DND-41 (cell line): ENCODE measurements at regions not wholly inside any gene's neighbourhood (a gene's known extent, or its start where the extent isn't known, plus 50 kb on each side); places are given as distances from the start of the nearest gene placed in this dataset.

Experiments used
- ATAC-seq: fragments of 200-7000 bp; cut with Tn5 transposase; 3 replicates; pipeline ENCODE4 v1.9.1; 2021; ENCODE audit warnings: low read depth; ENCODE audit not compliant: insufficient read depth
- DNase-seq: peaks from one replicate; pipeline ENCODE4 v3.0.0-alpha.2; 2020
- H2AFZ ChIP-seq: 2 replicates; pipeline ENCODE4 v1.6.0; 2012; ENCODE audit warnings: low read depth, low read length
- H3K27ac ChIP-seq: 2 replicates; pipeline ENCODE4 v1.5.1; 2012; ENCODE audit warnings: low read length, inconsistent platforms
- H3K27me3 ChIP-seq: fragments of 200-600 bp; sonication (generic); 2 replicates; pipeline ENCODE4 v1.6.0; 2012; ENCODE audit warnings: low read length, mild to moderate bottlenecking, inconsistent platforms; ENCODE audit not compliant: insufficient read depth, poor library complexity
- H3K36me3 ChIP-seq: 2 replicates; pipeline ENCODE4 v1.5.1; 2012; ENCODE audit warnings: low read length, inconsistent platforms; ENCODE audit not compliant: insufficient read depth
- H3K4me1 ChIP-seq: 2 replicates; pipeline ENCODE4 v1.5.1; 2012; ENCODE audit warnings: mild to moderate bottlenecking, low read length; ENCODE audit not compliant: insufficient read depth
- H3K4me2 ChIP-seq: 2 replicates; pipeline ENCODE4 v1.6.0; 2012; ENCODE audit warnings: mild to moderate bottlenecking, moderate library complexity, low read length, inconsistent platforms; ENCODE audit not compliant: insufficient read depth
- H3K4me3 ChIP-seq, 2 experiments: fragments of 200-600 bp in 1 of 2; shearing (Covaris generic) in 1 of 2; 2 replicates each; pipeline ENCODE4 v1.5.1; 2012 to 2016; ENCODE audit warnings: inconsistent platforms in 2 of 2, low read length in 2 of 2, mild to moderate bottlenecking in 2 of 2, low read depth in 1 of 2, moderate library complexity in 1 of 2
- H3K79me2 ChIP-seq: 2 replicates; pipeline ENCODE4 v1.6.0; 2012; ENCODE audit warnings: low read length, inconsistent platforms; ENCODE audit not compliant: insufficient read depth
- H3K9ac ChIP-seq: 2 replicates; pipeline ENCODE4 v1.6.0; 2012; ENCODE audit warnings: low read depth, mild to moderate bottlenecking, inconsistent platforms, low read length, moderate library complexity
- H3K9me3 ChIP-seq: 2 replicates; pipeline ENCODE4 v1.5.1; 2012; ENCODE audit warnings: low read length, moderate library complexity, mild to moderate bottlenecking, inconsistent platforms; ENCODE audit not compliant: insufficient read depth, severe bottlenecking
- H4K20me1 ChIP-seq: 2 replicates; pipeline ENCODE4 v1.6.0; 2012; ENCODE audit warnings: low read length; ENCODE audit not compliant: insufficient read depth
- EZH2 ChIP-seq: IDR thresholded peaks from 3 replicates; pipeline ENCODE4 v1.6.1; 2012; ENCODE audit warnings: borderline replicate concordance, low read depth, mild to moderate bottlenecking, moderate library complexity, low read length, inconsistent platforms; ENCODE audit not compliant: severe bottlenecking
- TF ChIP-seq, protein P1 (sequence below): IDR thresholded peaks from 2 replicates; pipeline ENCODE4 v1.5.1; 2012; ENCODE audit warnings: borderline replicate concordance, low read length, moderate library complexity, mild to moderate bottlenecking; ENCODE audit not compliant: poor library complexity, severe bottlenecking; ENCODE audit errors: extremely low read depth

GRCh38 chr4:157655096-157655809 lies 434.7 kb downstream of the GRIA2 start:
- Histone ChIP-seq H3K4me1 (no peaks in the 10 kb centered on the region), H3K36me3 (no peaks in the 10 kb centered on the region), H3K9me3 (no peaks in the 10 kb centered on the region), H2AFZ (no peak overlapping the region), H3K27me3 (no peaks in the 10 kb centered on the region), H3K79me2 (no peaks in the 10 kb centered on the region), H3K4me3 (no peak overlapping the region), H3K27ac (no peak overlapping the region), H3K9ac (no peak overlapping the region), H3K4me2 (no peak overlapping the region), H4K20me1 (no peaks in the 10 kb centered on the region)
- ATAC-seq = no peak
- no peak for TF ChIP-seq EZH2
- TF ChIP-seq, protein P1, sequence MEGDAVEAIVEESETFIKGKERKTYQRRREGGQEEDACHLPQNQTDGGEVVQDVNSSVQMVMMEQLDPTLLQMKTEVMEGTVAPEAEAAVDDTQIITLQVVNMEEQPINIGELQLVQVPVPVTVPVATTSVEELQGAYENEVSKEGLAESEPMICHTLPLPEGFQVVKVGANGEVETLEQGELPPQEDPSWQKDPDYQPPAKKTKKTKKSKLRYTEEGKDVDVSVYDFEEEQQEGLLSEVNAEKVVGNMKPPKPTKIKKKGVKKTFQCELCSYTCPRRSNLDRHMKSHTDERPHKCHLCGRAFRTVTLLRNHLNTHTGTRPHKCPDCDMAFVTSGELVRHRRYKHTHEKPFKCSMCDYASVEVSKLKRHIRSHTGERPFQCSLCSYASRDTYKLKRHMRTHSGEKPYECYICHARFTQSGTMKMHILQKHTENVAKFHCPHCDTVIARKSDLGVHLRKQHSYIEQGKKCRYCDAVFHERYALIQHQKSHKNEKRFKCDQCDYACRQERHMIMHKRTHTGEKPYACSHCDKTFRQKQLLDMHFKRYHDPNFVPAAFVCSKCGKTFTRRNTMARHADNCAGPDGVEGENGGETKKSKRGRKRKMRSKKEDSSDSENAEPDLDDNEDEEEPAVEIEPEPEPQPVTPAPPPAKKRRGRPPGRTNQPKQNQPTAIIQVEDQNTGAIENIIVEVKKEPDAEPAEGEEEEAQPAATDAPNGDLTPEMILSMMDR = no peak
- no peak for DNase-seq

DNA sequence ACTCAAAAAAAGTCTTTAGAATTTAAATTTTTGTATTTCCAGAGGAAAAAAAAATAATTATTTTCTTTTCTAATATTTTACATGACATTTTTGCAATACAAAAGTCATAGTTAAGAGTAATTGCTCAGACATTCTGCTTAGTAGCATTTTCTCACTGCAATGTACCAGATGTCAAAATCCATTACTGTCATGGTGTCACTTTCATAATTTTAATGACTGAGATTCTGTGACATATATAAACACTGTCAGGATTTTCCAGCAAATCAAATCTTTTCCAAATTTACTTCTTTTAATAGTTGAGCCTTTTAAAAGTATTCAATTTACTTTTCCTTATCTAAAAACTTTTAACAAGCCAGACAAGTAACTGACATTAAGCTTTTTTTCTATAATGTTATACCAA lies 422.7 kb downstream of the GRIA2 start:
- H4K20me1 ChIP-seq = no peaks in the 10 kb centered on the region
- no peaks in the 10 kb centered on the region for H3K9me3 ChIP-seq
- no peak for TF ChIP-seq EZH2
- TF ChIP-seq, protein P1 = no peak
- no peak overlapping the region for H3K9ac ChIP-seq
- no peak overlapping the region for H3K4me2 ChIP-seq
- no peaks in the 10 kb centered on the region for H3K36me3 ChIP-seq
- DNase-seq (no peak), ATAC-seq (no peak)
- no peak overlapping the region for H3K4me3 ChIP-seq
- no peak overlapping the region for H2AFZ ChIP-seq
- no peaks in the 10 kb centered on the region for H3K4me1 ChIP-seq
- H3K27ac ChIP-seq = no peak overlapping the region
- no peaks in the 10 kb centered on the region for H3K27me3 ChIP-seq
- no peaks in the 10 kb centered on the region for H3K79me2 ChIP-seq

- Histone ChIP-seq H3K36me3 (no peaks in the 10 kb centered on the region), H3K4me3 (no peak overlapping the region), H4K20me1 (no peaks in the 10 kb centered on the region), H3K9ac (no peak overlapping the region), H3K27me3 (no peaks in the 10 kb centered on the region), H3K4me1 (no peaks in the 10 kb centered on the region), H3K9me3 (peaks cover 2% of the 10 kb centered on the region), H2AFZ (no peak overlapping the region), H3K4me2 (no peak overlapping the region), H3K79me2 (no peaks in the 10 kb centered on the region), H3K27ac (no peak overlapping the region)
- TF ChIP-seq, protein P1 = no peak
- no peak for TF ChIP-seq EZH2
- ATAC-seq (no peak), DNase-seq (no peak)
These were observed 413.5 kb downstream of the GRIA2 start for GRCh38 chr4:157634057-157634456.
